Left lung (tissue), 4 donors: ENCODE measurements at regions not wholly inside any gene's neighbourhood (a gene's known extent, or its start where the extent isn't known, plus 50 kb on each side); places are given as distances from the start of the nearest gene placed in this dataset.

Experiments
- ATAC-seq: fragments of 200-7000 bp; cut with Tn5 transposase; one replicate; pipeline ENCODE4 v1.9.1; 2020; ENCODE audit warnings: moderate library complexity
- DNase-seq, 4 donors: peaks; one replicate each; pipeline ENCODE4 v3.0.0-alpha.2; 2013 to 2020
- H3K27ac ChIP-seq, 2 donors: fragments of 200-600 bp; sonication (generic) in 1 of 2; one replicate each; pipeline versions ENCODE4 v1.5.0 to v1.8.0; 2020 to 2021
- H3K27me3 ChIP-seq, 2 donors: fragments of 200-600 bp; sonication (generic) in 1 of 2; one replicate each; pipeline versions ENCODE4 v1.5.0 to v1.8.0; 2020 to 2021
- H3K36me3 ChIP-seq, 2 donors: fragments of 200-600 bp; sonication (generic) in 1 of 2; one replicate each; pipeline versions ENCODE4 v1.5.0 to v1.8.0; 2020 to 2021
- H3K4me1 ChIP-seq, 2 donors: fragments of 200-600 bp; one replicate each; pipeline ENCODE4 v1.8.0; 2021
- H3K4me3 ChIP-seq, 2 donors: fragments of 200-600 bp; sonication (generic) in 1 of 2; one replicate each; pipeline versions ENCODE4 v1.5.0 to v1.8.0; 2020 to 2021; ENCODE audit warnings: mild to moderate bottlenecking in 1 of 2
- H3K9me3 ChIP-seq, 2 donors: fragments of 200-600 bp; sonication (generic) in 1 of 2; one replicate each; pipeline versions ENCODE4 v1.5.0 to v1.8.0; 2020 to 2021
- intact Hi-C, 2 donors: fragments of 100-400 bp; cut with DNase I; formaldehyde crosslinking; loops; one replicate each; pipeline versions ENCODE4 v1.11.2 to v1.14.2; 2022
- TF ChIP-seq, protein P1 (sequence below), 2 donors: fragments of 200-600 bp; sonication (generic) in 1 of 2; IDR thresholded peaks; one replicate each; pipeline versions ENCODE4 v1.5.0 to v1.8.0; 2021; ENCODE audit warnings: antibody characterized with exemption in 2 of 2
- donor health status: DM: no; HTN: yes; CAD: no.
- donor health status: DM: no; HTN: no; CAD: no.

DNA sequence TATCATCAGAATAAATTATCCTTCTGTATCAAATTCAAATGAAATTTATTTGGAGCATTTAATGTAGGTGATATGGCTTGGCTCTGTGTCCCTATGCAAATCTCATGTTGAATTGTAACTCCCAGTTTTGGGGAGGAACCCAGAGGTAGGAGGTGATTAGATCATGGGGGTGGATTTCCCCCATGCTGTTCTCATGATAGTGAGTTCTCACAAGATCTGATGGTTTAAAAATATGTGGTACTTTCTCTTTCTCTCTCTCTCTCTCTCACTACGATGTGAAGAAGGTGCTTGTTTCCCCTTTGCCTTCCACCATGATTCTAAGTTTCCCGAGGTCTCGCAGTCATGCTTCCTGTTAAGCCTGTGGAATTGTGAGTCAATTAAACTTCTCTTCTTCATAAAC lies 678.4 kb upstream of the RGMB start:
- no peak for ATAC-seq
- no peaks in the 10 kb centered on the region for H3K36me3 ChIP-seq
- no peak overlapping the region for H3K4me3 ChIP-seq
- no peak overlapping the region for H3K27ac ChIP-seq
- DNase-seq = no peak
- no peaks in the 10 kb centered on the region for H3K9me3 ChIP-seq
- TF ChIP-seq, protein P1, sequence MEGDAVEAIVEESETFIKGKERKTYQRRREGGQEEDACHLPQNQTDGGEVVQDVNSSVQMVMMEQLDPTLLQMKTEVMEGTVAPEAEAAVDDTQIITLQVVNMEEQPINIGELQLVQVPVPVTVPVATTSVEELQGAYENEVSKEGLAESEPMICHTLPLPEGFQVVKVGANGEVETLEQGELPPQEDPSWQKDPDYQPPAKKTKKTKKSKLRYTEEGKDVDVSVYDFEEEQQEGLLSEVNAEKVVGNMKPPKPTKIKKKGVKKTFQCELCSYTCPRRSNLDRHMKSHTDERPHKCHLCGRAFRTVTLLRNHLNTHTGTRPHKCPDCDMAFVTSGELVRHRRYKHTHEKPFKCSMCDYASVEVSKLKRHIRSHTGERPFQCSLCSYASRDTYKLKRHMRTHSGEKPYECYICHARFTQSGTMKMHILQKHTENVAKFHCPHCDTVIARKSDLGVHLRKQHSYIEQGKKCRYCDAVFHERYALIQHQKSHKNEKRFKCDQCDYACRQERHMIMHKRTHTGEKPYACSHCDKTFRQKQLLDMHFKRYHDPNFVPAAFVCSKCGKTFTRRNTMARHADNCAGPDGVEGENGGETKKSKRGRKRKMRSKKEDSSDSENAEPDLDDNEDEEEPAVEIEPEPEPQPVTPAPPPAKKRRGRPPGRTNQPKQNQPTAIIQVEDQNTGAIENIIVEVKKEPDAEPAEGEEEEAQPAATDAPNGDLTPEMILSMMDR (IDR thresholded peaks at IDR 0.05) = no peak
- no peaks in the 10 kb centered on the region for H3K27me3 ChIP-seq
- intact Hi-C loops = no loop called here
- no peaks in the 10 kb centered on the region for H3K4me1 ChIP-seq

DNA sequence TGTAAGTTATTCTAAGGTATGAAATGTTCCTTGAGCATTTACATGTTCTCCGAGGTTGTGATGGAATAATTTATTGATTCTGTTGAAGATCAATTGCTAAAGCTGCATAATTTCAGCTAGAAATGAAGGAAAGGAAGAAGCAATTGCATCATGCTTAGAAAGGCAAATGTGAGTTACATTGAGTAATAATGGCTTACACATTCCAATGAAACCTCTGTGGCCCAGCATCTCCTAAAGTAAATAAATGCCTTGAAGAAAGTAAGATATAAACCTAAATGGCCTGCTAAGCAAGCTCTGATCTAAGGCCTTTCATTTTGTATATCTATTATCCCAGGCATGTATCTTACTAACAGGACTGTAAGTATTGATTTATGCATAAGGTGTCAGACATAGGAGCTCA lies 677.3 kb upstream of the RGMB start:
- DNase-seq (no peak), ATAC-seq (no peak)
- Histone ChIP-seq H3K27me3 (no peaks in the 10 kb centered on the region), H3K27ac (no peak overlapping the region), H3K4me3 (no peak overlapping the region), H3K4me1 (no peaks in the 10 kb centered on the region), H3K36me3 (no peaks in the 10 kb centered on the region), H3K9me3 (no peaks in the 10 kb centered on the region)
- intact Hi-C loops = no loop called here
- TF ChIP-seq, protein P1 (IDR thresholded peaks at IDR 0.05) = no peak

DNA sequence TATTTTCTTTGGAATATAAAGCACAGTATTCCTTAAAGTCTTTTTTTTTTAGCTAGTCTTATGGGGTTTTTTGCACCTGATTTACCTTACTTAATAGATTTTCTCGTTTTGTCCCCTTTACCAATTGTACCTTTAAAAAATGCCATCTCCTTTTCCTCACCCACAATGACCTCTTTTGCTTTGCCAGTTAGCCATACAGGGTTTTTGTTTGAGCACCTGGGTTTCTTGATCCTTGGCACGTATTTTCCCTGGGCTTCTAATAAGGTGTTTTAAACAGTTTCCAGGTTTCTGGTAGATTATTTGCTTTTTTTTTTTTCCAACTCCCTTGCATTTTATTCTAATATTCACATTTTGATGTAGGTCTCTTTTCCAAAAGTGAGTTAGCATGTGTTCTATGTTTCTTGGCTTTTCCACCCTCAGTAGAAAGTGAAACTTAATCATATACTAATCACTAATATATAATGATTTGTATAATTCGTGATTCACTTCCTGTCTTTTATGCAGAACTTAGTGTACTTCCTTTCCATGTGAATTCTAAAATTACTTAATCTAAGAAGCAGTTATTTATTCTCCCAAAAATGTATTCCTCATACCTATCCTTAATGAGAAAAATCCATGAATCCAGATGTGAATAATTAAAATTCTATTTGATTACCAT lies 673.9 kb upstream of the RGMB start:
- H3K4me3 ChIP-seq = no peak overlapping the region
- ATAC-seq (no peak), DNase-seq (no peak)
- H3K36me3 ChIP-seq = no peaks in the 10 kb centered on the region
- H3K27ac ChIP-seq = no peak overlapping the region
- H3K4me1 ChIP-seq = no peaks in the 10 kb centered on the region
- TF ChIP-seq, protein P1 (IDR thresholded peaks at IDR 0.05) = no peak
- H3K27me3 ChIP-seq = no peaks in the 10 kb centered on the region
- intact Hi-C loops = no loop called here
- no peaks in the 10 kb centered on the region for H3K9me3 ChIP-seq

DNA sequence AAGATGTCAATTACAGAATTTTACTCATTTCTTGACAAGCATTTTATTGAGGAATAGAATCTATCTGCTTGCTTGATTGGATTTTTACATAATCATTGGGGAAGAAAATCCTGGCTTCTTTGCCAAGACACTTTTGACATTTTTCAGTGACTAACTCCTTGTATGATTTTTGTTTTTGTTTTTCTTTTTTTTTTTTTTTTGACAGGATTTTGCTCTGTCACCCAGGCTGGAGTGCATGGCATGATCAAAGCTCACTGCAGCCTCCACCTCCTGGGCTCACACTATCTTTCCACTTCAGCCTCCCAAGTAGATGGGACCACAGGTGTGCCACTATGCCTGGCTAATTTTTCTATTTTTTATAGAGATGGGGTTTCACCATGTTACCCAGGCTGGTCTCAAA lies 672.3 kb upstream of the RGMB start:
- H3K36me3 ChIP-seq = no peaks in the 10 kb centered on the region
- TF ChIP-seq, protein P1 (IDR thresholded peaks at IDR 0.05) = no peak
- DNase-seq (no peak), ATAC-seq (no peak)
- H3K27me3 ChIP-seq = no peaks in the 10 kb centered on the region
- H3K27ac ChIP-seq = no peak overlapping the region
- H3K4me1 ChIP-seq = no peaks in the 10 kb centered on the region
- intact Hi-C loops = no loop called here
- no peak overlapping the region for H3K4me3 ChIP-seq
- H3K9me3 ChIP-seq = no peaks in the 10 kb centered on the region

DNA sequence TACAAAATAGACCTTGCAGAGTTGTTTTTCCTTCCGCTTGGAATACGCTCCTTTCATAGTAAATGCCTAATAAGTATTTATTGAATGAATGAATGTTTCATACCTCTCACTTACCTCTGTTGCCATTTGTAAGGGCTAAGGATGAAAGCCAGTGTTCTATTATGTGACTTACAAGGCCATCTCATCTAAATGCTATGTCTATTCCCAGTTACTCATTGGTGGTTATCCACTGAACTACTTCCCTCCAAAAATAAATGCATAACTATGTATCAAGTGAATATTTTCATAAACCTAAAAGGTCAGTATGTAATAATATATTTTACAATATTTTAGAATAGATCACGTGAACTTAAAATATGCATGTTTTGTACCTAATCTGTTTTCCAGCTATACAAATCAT lies 670.5 kb upstream of the RGMB start:
- H3K9me3 ChIP-seq = no peaks in the 10 kb centered on the region
- no peak for ATAC-seq
- H3K4me3 ChIP-seq = no peak overlapping the region
- DNase-seq = no peak
- TF ChIP-seq, protein P1 (IDR thresholded peaks at IDR 0.05) = no peak
- no peaks in the 10 kb centered on the region for H3K36me3 ChIP-seq
- H3K27me3 ChIP-seq = no peaks in the 10 kb centered on the region
- intact Hi-C loops = no loop called here
- H3K27ac ChIP-seq = no peak overlapping the region
- H3K4me1 ChIP-seq = no peaks in the 10 kb centered on the region
